ENCODE measurements at regions not wholly inside any gene's neighbourhood (a gene's known extent, or its start where the extent isn't known, plus 50 kb on each side); places are given as distances from the start of the nearest gene placed in this dataset.

DNA sequence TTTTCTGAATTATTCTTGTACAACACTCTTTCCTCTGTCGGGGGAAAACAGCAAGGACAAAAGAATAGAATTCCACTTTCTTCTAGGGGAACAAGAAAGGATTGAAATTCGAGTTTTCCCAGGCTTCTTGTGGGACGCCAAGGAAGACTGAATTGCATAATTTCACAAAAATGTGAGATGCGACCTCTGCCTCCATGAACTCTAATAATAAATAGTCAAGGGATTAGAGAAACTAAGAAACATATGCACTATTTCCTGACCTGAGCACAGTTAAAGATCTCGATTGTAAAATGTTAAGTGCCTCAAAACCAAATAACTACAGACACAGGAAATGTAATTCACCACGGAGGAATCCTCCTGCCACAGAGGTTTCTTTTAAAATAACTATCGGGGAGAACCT, 117.3 kb upstream of the MARK1 start:
- in situ Hi-C loops (cut with HindIII; ENCODE audit: low pct_unique_long_range_greater_than_20kb, low sequenced_read_pairs) (no loop called here), intact Hi-C loops (cut with micrococcal nuclease; ENCODE audit: unreplicated experiment) (no loop called here)
- no peaks in the 10 kb centered on the region; the same call in 1 of the 2 replicates for H3K27me3 ChIP-seq (ENCODE audit: control insufficient read depth, insufficient read depth, low read length)
- POLR2A ChIA-PET = no interaction called here
- no TSS peak for BruUV-seq (replicated peaks)
- H3K27ac ChIP-seq (ENCODE audit: low read length) = no peak overlapping the region
- ATAC-seq (no peak), DNase-seq (ENCODE audit: low read depth, low spot score) (no peak)
- no peak for TF ChIP-seq SIN3A (IDR thresholded peaks at IDR 0.05; ENCODE audit: borderline replicate concordance, insufficient read depth, low read depth, low read length)
- TF ChIP-seq, protein P1, sequence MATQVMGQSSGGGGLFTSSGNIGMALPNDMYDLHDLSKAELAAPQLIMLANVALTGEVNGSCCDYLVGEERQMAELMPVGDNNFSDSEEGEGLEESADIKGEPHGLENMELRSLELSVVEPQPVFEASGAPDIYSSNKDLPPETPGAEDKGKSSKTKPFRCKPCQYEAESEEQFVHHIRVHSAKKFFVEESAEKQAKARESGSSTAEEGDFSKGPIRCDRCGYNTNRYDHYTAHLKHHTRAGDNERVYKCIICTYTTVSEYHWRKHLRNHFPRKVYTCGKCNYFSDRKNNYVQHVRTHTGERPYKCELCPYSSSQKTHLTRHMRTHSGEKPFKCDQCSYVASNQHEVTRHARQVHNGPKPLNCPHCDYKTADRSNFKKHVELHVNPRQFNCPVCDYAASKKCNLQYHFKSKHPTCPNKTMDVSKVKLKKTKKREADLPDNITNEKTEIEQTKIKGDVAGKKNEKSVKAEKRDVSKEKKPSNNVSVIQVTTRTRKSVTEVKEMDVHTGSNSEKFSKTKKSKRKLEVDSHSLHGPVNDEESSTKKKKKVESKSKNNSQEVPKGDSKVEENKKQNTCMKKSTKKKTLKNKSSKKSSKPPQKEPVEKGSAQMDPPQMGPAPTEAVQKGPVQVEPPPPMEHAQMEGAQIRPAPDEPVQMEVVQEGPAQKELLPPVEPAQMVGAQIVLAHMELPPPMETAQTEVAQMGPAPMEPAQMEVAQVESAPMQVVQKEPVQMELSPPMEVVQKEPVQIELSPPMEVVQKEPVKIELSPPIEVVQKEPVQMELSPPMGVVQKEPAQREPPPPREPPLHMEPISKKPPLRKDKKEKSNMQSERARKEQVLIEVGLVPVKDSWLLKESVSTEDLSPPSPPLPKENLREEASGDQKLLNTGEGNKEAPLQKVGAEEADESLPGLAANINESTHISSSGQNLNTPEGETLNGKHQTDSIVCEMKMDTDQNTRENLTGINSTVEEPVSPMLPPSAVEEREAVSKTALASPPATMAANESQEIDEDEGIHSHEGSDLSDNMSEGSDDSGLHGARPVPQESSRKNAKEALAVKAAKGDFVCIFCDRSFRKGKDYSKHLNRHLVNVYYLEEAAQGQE (IDR thresholded peaks at IDR 0.05; ENCODE audit: insufficient read depth in 1 of 2, low read depth in 2 of 2, low read length in 1 of 2) = no peak
- TF ChIP-seq, protein P2, sequence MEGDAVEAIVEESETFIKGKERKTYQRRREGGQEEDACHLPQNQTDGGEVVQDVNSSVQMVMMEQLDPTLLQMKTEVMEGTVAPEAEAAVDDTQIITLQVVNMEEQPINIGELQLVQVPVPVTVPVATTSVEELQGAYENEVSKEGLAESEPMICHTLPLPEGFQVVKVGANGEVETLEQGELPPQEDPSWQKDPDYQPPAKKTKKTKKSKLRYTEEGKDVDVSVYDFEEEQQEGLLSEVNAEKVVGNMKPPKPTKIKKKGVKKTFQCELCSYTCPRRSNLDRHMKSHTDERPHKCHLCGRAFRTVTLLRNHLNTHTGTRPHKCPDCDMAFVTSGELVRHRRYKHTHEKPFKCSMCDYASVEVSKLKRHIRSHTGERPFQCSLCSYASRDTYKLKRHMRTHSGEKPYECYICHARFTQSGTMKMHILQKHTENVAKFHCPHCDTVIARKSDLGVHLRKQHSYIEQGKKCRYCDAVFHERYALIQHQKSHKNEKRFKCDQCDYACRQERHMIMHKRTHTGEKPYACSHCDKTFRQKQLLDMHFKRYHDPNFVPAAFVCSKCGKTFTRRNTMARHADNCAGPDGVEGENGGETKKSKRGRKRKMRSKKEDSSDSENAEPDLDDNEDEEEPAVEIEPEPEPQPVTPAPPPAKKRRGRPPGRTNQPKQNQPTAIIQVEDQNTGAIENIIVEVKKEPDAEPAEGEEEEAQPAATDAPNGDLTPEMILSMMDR (IDR thresholded peaks at IDR 0.05) = no peak
- no peak for TF ChIP-seq TCF7L2 (IDR thresholded peaks at IDR 0.05; ENCODE audit: low read depth, low read length)
- TF ChIP-seq POLR2AphosphoS5 (IDR thresholded peaks at IDR 0.05; ENCODE audit: low read depth, low read length) = no peak
- CTCF ChIA-PET = no interaction called here
- H3K4me3 ChIP-seq (ENCODE audit: low read depth in 2 of 2, low read length in 2 of 2) = no peak overlapping the region
- no peaks in the 10 kb centered on the region for H3K36me3 ChIP-seq (ENCODE audit: control insufficient read depth, insufficient read depth, low read length)
- H3K4me1 ChIP-seq (ENCODE audit: control insufficient read depth, insufficient read depth, low read length) = no peaks in the 10 kb centered on the region
- no peaks in the 10 kb centered on the region for H3K9me3 ChIP-seq (ENCODE audit: control insufficient read depth, insufficient read depth, low read depth, low read length)

DNA sequence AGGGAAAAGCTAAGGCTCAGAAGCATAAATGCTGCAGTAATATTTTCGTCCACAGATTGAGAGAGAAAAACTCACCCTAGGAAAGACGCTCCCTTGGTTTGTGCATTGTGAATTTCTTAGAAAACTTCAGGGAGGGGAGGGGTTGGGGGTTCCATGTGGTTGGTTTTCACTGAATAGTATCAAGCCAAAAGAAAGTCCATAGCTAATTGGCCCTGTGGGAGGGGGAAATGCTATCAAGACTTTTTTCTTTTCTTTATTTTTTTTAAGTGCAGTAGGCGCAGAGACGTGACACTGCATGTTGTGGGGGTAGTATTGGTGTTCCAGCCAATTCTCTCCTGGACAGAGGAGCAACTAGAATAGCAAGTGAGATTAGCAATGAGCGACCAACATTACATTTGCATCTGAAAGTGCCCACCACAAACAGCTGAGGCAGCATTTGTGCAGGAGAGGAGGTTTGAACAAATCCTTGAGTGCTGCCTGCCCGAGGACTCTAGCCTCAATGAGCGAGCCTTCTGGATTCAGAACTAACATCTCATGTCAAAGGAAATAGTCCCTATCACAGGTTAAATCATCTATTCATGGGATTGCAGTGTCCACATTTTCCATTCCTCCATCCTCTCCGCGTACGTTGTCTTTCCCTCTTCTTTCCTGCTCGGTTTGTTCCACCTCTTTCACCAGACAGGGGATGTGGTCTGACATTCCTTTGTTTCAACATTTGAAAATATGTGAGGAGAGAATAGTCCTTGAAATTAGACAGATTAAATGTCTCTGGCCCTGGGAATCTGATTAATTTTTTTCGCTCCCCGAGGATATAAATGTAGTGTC, 118.0 kb upstream of the MARK1 start:
- in situ Hi-C loops (cut with HindIII; ENCODE audit: low pct_unique_long_range_greater_than_20kb, low sequenced_read_pairs) = no loop called here
- H3K27me3 ChIP-seq (ENCODE audit: control insufficient read depth, insufficient read depth, low read length) = no peaks in the 10 kb centered on the region; the same call in 1 of the 2 replicates
- CTCF ChIA-PET = no interaction called here
- ATAC-seq = no peak
- intact Hi-C loops (cut with micrococcal nuclease; ENCODE audit: unreplicated experiment) = no loop called here
- BruUV-seq (replicated peaks) = no TSS peak
- DNase-seq (ENCODE audit: low read depth, low spot score) = no peak
- H3K36me3 ChIP-seq (ENCODE audit: control insufficient read depth, insufficient read depth, low read length) = no peaks in the 10 kb centered on the region
- H3K4me1 ChIP-seq (ENCODE audit: control insufficient read depth, insufficient read depth, low read length) = no peaks in the 10 kb centered on the region
- no peak overlapping the region for H3K27ac ChIP-seq (ENCODE audit: low read length)
- TF ChIP-seq, protein P1 (IDR thresholded peaks at IDR 0.05; ENCODE audit: insufficient read depth in 1 of 2, low read depth in 2 of 2, low read length in 1 of 2) = no peak
- no peak for TF ChIP-seq POLR2AphosphoS5 (IDR thresholded peaks at IDR 0.05; ENCODE audit: low read depth, low read length)
- no peak for TF ChIP-seq TCF7L2 (IDR thresholded peaks at IDR 0.05; ENCODE audit: low read depth, low read length)
- TF ChIP-seq, protein P2 (IDR thresholded peaks at IDR 0.05) = no peak
- no peak for TF ChIP-seq SIN3A (IDR thresholded peaks at IDR 0.05; ENCODE audit: borderline replicate concordance, insufficient read depth, low read depth, low read length)
- no peaks in the 10 kb centered on the region for H3K9me3 ChIP-seq (ENCODE audit: control insufficient read depth, insufficient read depth, low read depth, low read length)
- POLR2A ChIA-PET = no interaction called here
- no peak overlapping the region for H3K4me3 ChIP-seq (ENCODE audit: low read depth in 2 of 2, low read length in 2 of 2)
